Hematopoietic multipotent progenitor cell treated with erythropoietin and hydrocortisone succinate and interleukin-3 and kit ligand, for 6 days (in vitro differentiated cells): ENCODE measurements at regions not wholly inside any gene's neighbourhood (a gene's known extent, or its start where the extent isn't known, plus 50 kb on each side); places are given as distances from the start of the nearest gene placed in this dataset.
"Not testable (repeated sequence)": the region's sequence is repeated elsewhere in the genome, so short reads cannot be mapped to it uniquely, and the experiment has no call there.

Experiments used
- DNase-seq: peaks from one replicate; pipeline ENCODE4 v3.0.0-alpha.2; 2015

GRCh38 chrX:113892891-113893290, 691.0 kb upstream of the HTR2C start:
- DNase-seq = no peak

- DNase-seq = no peak
Observed at GRCh38 chrX:113892401-113892800, 691.5 kb upstream of the HTR2C start.

- no peak for DNase-seq
Observed at GRCh38 chrX:113873056-113873455, 710.8 kb upstream of the HTR2C start.

- no peak for DNase-seq
Observed at GRCh38 chrX:113868711-113869110, 715.2 kb upstream of the HTR2C start.

GRCh38 chrX:113868177-113868576, 715.7 kb upstream of the HTR2C start:
- DNase-seq = peak; percentile 87

GRCh38 chrX:113849408-113849807, 734.5 kb upstream of the HTR2C start:
- no peak for DNase-seq

GRCh38 chrX:113833096-113834055, 750.5 kb upstream of the HTR2C start:
- peak; percentile 62 for DNase-seq

- DNase-seq = no peak
Observed at GRCh38 chrX:113828470-113828869, 755.4 kb upstream of the HTR2C start.

GRCh38 chrX:113818346-113818745, 765.5 kb upstream of the HTR2C start:
- no peak for DNase-seq

- no peak for DNase-seq
Observed at GRCh38 chrX:113804819-113805218, 779.1 kb upstream of the HTR2C start.

- no peak for DNase-seq
Observed at GRCh38 chrX:113804291-113804690, 779.6 kb upstream of the HTR2C start.

GRCh38 chrX:113802837-113803236, 781.0 kb upstream of the HTR2C start:
- DNase-seq = no peak

GRCh38 chrX:113800955-113801354, 782.9 kb upstream of the HTR2C start:
- no peak for DNase-seq

- DNase-seq = no peak
Observed at GRCh38 chrX:113793563-113793962, 790.3 kb upstream of the HTR2C start.

GRCh38 chrX:113790987-113791386, 792.9 kb upstream of the HTR2C start:
- no peak for DNase-seq

- DNase-seq = not testable (repeated sequence)
Observed at GRCh38 chrX:113784754-113785153, 799.1 kb upstream of the HTR2C start.

GRCh38 chrX:113770806-113771205, 813.1 kb upstream of the HTR2C start:
- DNase-seq = no peak

GRCh38 chrX:113770071-113770470, 813.8 kb upstream of the HTR2C start:
- DNase-seq = no peak

- DNase-seq = no peak
Observed at GRCh38 chrX:113759422-113759821, 824.5 kb upstream of the HTR2C start.

- DNase-seq = no peak
Observed at GRCh38 chrX:113747274-113747973, 836.5 kb upstream of the HTR2C start.

- DNase-seq = no peak
Observed at GRCh38 chrX:113743069-113743468, 840.8 kb upstream of the HTR2C start.

GRCh38 chrX:113741744-113742143, 842.1 kb upstream of the HTR2C start:
- DNase-seq = peak; percentile 1

GRCh38 chrX:113728937-113729336, 854.9 kb upstream of the HTR2C start:
- no peak for DNase-seq

- DNase-seq = no peak
Observed at GRCh38 chrX:113726898-113727297, 857.0 kb upstream of the HTR2C start.
